HG03469 (cell line): ENCODE measurements at regions not wholly inside any gene's neighbourhood (a gene's known extent, or its start where the extent isn't known, plus 50 kb on each side); places are given as distances from the start of the nearest gene placed in this dataset.
"Not testable (repeated sequence)": the region's sequence is repeated elsewhere in the genome, so short reads cannot be mapped to it uniquely, and the experiment has no call there.

Source experiments
- ATAC-seq: cut with Tn5 transposase; IDR thresholded peaks from one replicate; pipeline ENCODE4 v1.9.1; 2021; ENCODE audit warnings: mild to moderate bottlenecking, moderate library complexity, moderate number of reproducible peaks; ENCODE audit not compliant: unreplicated experiment

GRCh38 chr13:39803156-39803555 lies 147.7 kb downstream of the COG6 start:
- ATAC-seq = no peak

GRCh38 chr13:39803851-39804250 lies 148.4 kb downstream of the COG6 start:
- no peak for ATAC-seq

- ATAC-seq = no peak
Observed at GRCh38 chr13:39804332-39805210, 149.1 kb downstream of the COG6 start.

- ATAC-seq = no peak
Observed at GRCh38 chr13:39809466-39809865, 154.0 kb downstream of the COG6 start.

GRCh38 chr13:39810091-39810877 lies 154.8 kb downstream of the COG6 start:
- ATAC-seq = no peak

GRCh38 chr13:39811051-39811450 lies 155.6 kb downstream of the COG6 start:
- no peak for ATAC-seq

- ATAC-seq = no peak
Observed at GRCh38 chr13:39811696-39812095, 156.2 kb downstream of the COG6 start.

GRCh38 chr13:39815345-39816111 lies 160.1 kb downstream of the COG6 start:
- no peak for ATAC-seq

GRCh38 chr13:39816936-39817335 lies 161.5 kb downstream of the COG6 start:
- ATAC-seq = no peak

GRCh38 chr13:39818953-39819352 lies 163.5 kb downstream of the COG6 start:
- no peak for ATAC-seq

- ATAC-seq = no peak
Observed at GRCh38 chr13:39820606-39821005, 165.1 kb downstream of the COG6 start.

- ATAC-seq = no peak
Observed at GRCh38 chr13:39821977-39822376, 166.5 kb downstream of the COG6 start.

GRCh38 chr13:39822437-39822836 lies 167.0 kb downstream of the COG6 start:
- no peak for ATAC-seq

- ATAC-seq = no peak
Observed at GRCh38 chr13:39823063-39823713, 167.7 kb downstream of the COG6 start.

GRCh38 chr13:39825886-39826285 lies 170.4 kb downstream of the COG6 start:
- no peak for ATAC-seq

- no peak for ATAC-seq
Observed at GRCh38 chr13:39835253-39835652, 179.8 kb downstream of the COG6 start.

GRCh38 chr13:39836038-39836437 lies 180.6 kb downstream of the COG6 start:
- ATAC-seq = no peak

GRCh38 chr13:39837866-39838265 lies 182.4 kb downstream of the COG6 start:
- not testable (repeated sequence) for ATAC-seq

- ATAC-seq = no peak
Observed at GRCh38 chr13:39840201-39840600, 184.7 kb downstream of the COG6 start.

GRCh38 chr13:39847336-39847735 lies 191.9 kb downstream of the COG6 start:
- no peak for ATAC-seq

GRCh38 chr13:39855236-39855635 lies 199.8 kb downstream of the COG6 start:
- ATAC-seq = no peak
